Glutamatergic neuron (in vitro differentiated cells): ENCODE measurements at regions not wholly inside any gene's neighbourhood (a gene's known extent, or its start where the extent isn't known, plus 50 kb on each side); places are given as distances from the start of the nearest gene placed in this dataset.

Experiments
- DNase-seq: peaks from one replicate; pipeline ENCODE4 v3.0.0; 2022
- H3K27ac Mint-ChIP-seq: one replicate; pipeline ENCODE4 v1.8.0; 2020; ENCODE audit warnings: mild to moderate bottlenecking, mixed read lengths, inconsistent platforms; ENCODE audit not compliant: unreplicated experiment
- H3K27me3 Mint-ChIP-seq: one replicate; pipeline ENCODE4 v1.8.0; 2020; ENCODE audit warnings: mild to moderate bottlenecking, moderate library complexity, mixed read lengths, inconsistent platforms; ENCODE audit not compliant: unreplicated experiment
- H3K36me3 Mint-ChIP-seq: one replicate; pipeline ENCODE4 v1.8.0; 2020; ENCODE audit warnings: mild to moderate bottlenecking, mixed read lengths, inconsistent platforms; ENCODE audit not compliant: unreplicated experiment
- H3K4me1 Mint-ChIP-seq: one replicate; pipeline ENCODE4 v1.8.0; 2020; ENCODE audit warnings: mild to moderate bottlenecking, low read depth, mixed read lengths, inconsistent platforms; ENCODE audit not compliant: unreplicated experiment
- H3K4me3 Mint-ChIP-seq: one replicate; pipeline ENCODE4 v1.8.0; 2020; ENCODE audit warnings: mild to moderate bottlenecking, mixed read lengths, inconsistent platforms; ENCODE audit not compliant: unreplicated experiment
- H3K9me3 Mint-ChIP-seq: one replicate; pipeline ENCODE4 v1.8.0; 2020; ENCODE audit warnings: mild to moderate bottlenecking, moderate library complexity, mixed read lengths, inconsistent platforms; ENCODE audit not compliant: unreplicated experiment
- CTCF ChIP-seq: fragments of 200-600 bp; sonication (generic); IDR thresholded peaks from one replicate; pipeline ENCODE4 v1.5.0; 2021; ENCODE audit not compliant: partially characterized antibody, unreplicated experiment

DNA sequence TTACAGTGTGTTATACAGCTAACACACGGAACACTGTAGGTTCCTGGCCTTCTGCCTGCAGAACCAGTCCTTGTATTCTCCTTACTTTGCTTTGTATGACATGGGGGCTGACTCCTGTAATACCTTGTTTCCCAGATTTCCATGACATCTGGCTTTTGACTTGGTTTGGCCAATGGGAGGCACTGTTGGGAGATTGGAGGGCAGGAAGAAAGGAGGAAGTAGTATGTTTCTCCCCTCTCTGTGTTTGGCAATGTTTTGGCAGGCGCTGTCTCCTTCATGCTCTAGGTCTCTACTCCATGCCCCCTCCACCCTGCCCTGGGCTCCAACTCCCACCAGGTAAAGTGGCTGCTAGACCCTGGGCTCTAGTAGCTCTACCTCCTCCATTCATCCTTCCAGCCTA lies 331.1 kb upstream of the SLC14A2 start:
- Mint-ChIP-seq H3K36me3 (no peaks in the 10 kb centered on the region), H3K4me1 (no peaks in the 10 kb centered on the region), H3K27me3 (peaks cover 9% of the 10 kb centered on the region), H3K9me3 (no peaks in the 10 kb centered on the region), H3K27ac (no peak overlapping the region), H3K4me3 (no peak overlapping the region)
- no peak for DNase-seq
- no peak for TF ChIP-seq CTCF

- no peak for DNase-seq
- TF ChIP-seq CTCF, result no peak
- Mint-ChIP-seq H3K27me3 (peaks cover 9% of the 10 kb centered on the region), H3K4me3 (no peak overlapping the region), H3K4me1 (no peaks in the 10 kb centered on the region), H3K27ac (no peak overlapping the region), H3K9me3 (no peaks in the 10 kb centered on the region), H3K36me3 (no peaks in the 10 kb centered on the region)
Observed at GRCh38 chr18:45284851-45285250, 330.4 kb upstream of the SLC14A2 start.

DNA sequence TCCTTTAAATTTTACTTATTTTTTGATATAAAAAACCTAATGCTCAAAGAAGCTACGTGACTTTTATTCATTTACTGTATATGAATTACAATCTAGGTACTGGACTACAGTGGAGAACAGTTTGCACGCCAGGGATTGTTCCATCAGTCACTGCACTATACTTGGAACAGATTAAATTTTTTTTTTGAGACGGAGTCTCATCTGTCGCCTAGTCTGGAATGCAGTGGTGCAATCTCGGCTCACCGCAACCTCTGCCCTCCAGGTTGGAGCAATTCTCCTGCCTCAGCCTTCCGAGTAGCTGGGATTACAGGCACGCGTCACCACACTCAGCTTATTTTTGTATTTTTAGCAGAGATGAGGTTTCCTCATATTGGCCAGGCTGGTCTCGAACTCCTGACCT lies 330.0 kb upstream of the SLC14A2 start:
- H3K27ac Mint-ChIP-seq, result no peak overlapping the region
- no peak for TF ChIP-seq CTCF
- DNase-seq, result no peak
- H3K27me3 Mint-ChIP-seq, result peaks cover 9% of the 10 kb centered on the region
- H3K9me3 Mint-ChIP-seq, result no peaks in the 10 kb centered on the region
- no peaks in the 10 kb centered on the region for H3K4me1 Mint-ChIP-seq
- H3K36me3 Mint-ChIP-seq, result no peaks in the 10 kb centered on the region
- H3K4me3 Mint-ChIP-seq, result no peak overlapping the region

DNA sequence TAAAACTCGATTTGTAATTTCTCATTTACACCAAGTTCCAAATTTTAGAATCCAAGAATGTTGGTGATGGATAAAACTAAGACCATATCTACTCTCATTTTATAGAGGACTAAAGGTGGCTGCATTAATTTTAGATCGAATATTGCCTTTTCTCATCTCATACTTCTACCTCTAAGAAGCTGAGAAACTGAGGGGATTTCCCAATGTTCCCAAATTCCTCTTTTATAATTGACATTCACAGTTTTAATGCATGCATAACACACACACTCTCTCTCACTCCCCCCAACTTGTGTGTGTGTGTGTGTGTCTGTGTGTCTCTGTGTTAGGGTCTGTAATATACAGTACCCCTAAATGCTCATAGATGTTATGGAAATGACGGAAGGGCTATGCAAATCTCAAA lies 328.8 kb upstream of the SLC14A2 start:
- no peaks in the 10 kb centered on the region for H3K36me3 Mint-ChIP-seq
- DNase-seq, result no peak
- no peaks in the 10 kb centered on the region for H3K4me1 Mint-ChIP-seq
- no peak overlapping the region for H3K27ac Mint-ChIP-seq
- no peaks in the 10 kb centered on the region for H3K27me3 Mint-ChIP-seq
- H3K9me3 Mint-ChIP-seq, result no peaks in the 10 kb centered on the region
- TF ChIP-seq CTCF, result no peak
- no peak overlapping the region for H3K4me3 Mint-ChIP-seq

DNA sequence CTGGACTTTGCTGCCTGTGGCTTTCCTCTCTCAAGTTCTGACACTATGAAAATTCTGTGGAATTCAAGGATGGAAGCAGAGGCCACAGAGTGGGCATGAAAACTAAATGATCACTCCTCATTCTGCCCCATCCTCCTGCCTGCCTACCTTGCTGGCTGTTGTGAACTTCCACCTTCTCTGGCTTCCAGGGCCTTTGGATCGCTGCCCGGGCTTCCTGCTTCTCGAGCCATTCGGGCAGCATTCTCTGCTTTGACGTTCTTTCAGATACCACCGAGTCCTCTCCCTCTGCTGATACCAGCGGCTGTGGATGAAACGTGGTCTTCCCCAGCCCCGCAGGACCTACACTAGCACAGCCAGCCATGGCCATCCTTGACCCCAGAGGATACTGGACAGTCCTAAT lies 327.7 kb upstream of the SLC14A2 start:
- H3K4me3 Mint-ChIP-seq, result no peak overlapping the region
- H3K27me3 Mint-ChIP-seq, result no peaks in the 10 kb centered on the region
- no peak overlapping the region for H3K27ac Mint-ChIP-seq

More for the DNA sequence above, 327.7 kb upstream of the SLC14A2 start:
- no peak for DNase-seq
- no peaks in the 10 kb centered on the region for H3K9me3 Mint-ChIP-seq
- no peak for TF ChIP-seq CTCF
- no peaks in the 10 kb centered on the region for H3K36me3 Mint-ChIP-seq
- no peaks in the 10 kb centered on the region for H3K4me1 Mint-ChIP-seq
